SK-N-SH (cell line): ENCODE measurements at regions not wholly inside any gene's neighbourhood (a gene's known extent, or its start where the extent isn't known, plus 50 kb on each side); places are given as distances from the start of the nearest gene placed in this dataset.

Experiments used
- CTCF ChIA-PET: fragments of 300-600, 350-600 bp; formaldehyde crosslinking; extraction: SDS; loops from one replicate; lab custom pipeline; 2021; lab: Yijun Ruan, JAX
- POLR2A ChIA-PET: fragments of 350-600 bp; sonication (Branson Sonifier 250); formaldehyde crosslinking; extraction: SDS; loops from one replicate; lab custom pipeline; 2020; ENCODE audit warnings: antibody characterized with exemption, inconsistent platforms; lab: Yijun Ruan, JAX
- DNase-seq: peaks from one replicate; pipeline ENCODE4 v3.0.0; 2012
- H2AFZ ChIP-seq: fragments of 200-600 bp; sonication (generic); 2 replicates; pipeline ENCODE4 v1.8.1; 2016; ENCODE audit warnings: antibody characterized with exemption, mild to moderate bottlenecking, low read depth
- H3F3A ChIP-seq: fragments of 200-600 bp; sonication (generic); replicated peaks from 2 replicates; pipeline ENCODE3; 2016; ENCODE audit warnings: antibody characterized with exemption, mild to moderate bottlenecking; ENCODE audit not compliant: insufficient read depth
- H3K27ac ChIP-seq, 2 experiments: fragments of 200-500 bp in 1 of 2; fragments of 200-600 bp in 1 of 2; sonication (Bioruptor generic) in 1 of 2; sonication (generic), shearing (Covaris generic) in 1 of 2; 2 replicates each; pipeline versions ENCODE4 v1.5.1 to v1.6.1; 2014 to 2016; ENCODE audit warnings: low read depth in 2 of 2, inconsistent platforms in 1 of 2, low read length in 1 of 2, mild to moderate bottlenecking in 1 of 2, mixed read lengths in 1 of 2
- H3K27me3 ChIP-seq: fragments of 200-600 bp; sonication (generic), shearing (Covaris generic); 2 replicates; pipeline ENCODE4 v1.6.1; 2016; ENCODE audit warnings: mixed run types; ENCODE audit not compliant: insufficient read depth
- H3K36me3 ChIP-seq, 2 experiments: fragments of 200-500 bp in 1 of 2; fragments of 200-600 bp in 1 of 2; sonication (Bioruptor generic) in 1 of 2; sonication (generic) in 1 of 2; replicated peaks in 1 of 2; 2 replicates each; pipeline versions ENCODE3 to v1.5.1; 2014 to 2016; ENCODE audit warnings: low read length in 1 of 2, mild to moderate bottlenecking in 1 of 2; ENCODE audit not compliant: insufficient read depth in 2 of 2, control insufficient read depth in 1 of 2
- H3K4me1 ChIP-seq, 2 experiments: fragments of 200-500 bp in 1 of 2; fragments of 200-600 bp in 1 of 2; sonication (Bioruptor generic) in 1 of 2; sonication (generic), shearing (Covaris generic) in 1 of 2; 2 replicates each; pipeline versions ENCODE4 v1.5.1 to v1.6.1; 2014 to 2016; ENCODE audit warnings: low read depth in 1 of 2, low read length in 1 of 2, mixed run types in 1 of 2; ENCODE audit not compliant: insufficient read depth in 2 of 2, control insufficient read depth in 1 of 2
- H3K4me2 ChIP-seq: fragments of 200-600 bp; sonication (generic), shearing (Covaris generic); 2 replicates; pipeline ENCODE4 v1.6.1; 2017; ENCODE audit warnings: mixed run types
- H3K4me3 ChIP-seq, 2 experiments: fragments of 200-500 bp in 1 of 2; fragments of 200-600 bp in 1 of 2; sonication (Bioruptor generic) in 1 of 2; sonication (generic), shearing (Covaris generic) in 1 of 2; 2 replicates each; pipeline versions ENCODE4 v1.5.1 to v1.8.1; 2014 to 2016; ENCODE audit warnings: low read depth in 2 of 2, inconsistent platforms in 1 of 2, low read length in 1 of 2, mild to moderate bottlenecking in 1 of 2, mixed read lengths in 1 of 2, moderate library complexity in 1 of 2
- H3K79me2 ChIP-seq: fragments of 200-600 bp; sonication (generic); 2 replicates; pipeline ENCODE4 v1.8.1; 2017; ENCODE audit warnings: mild to moderate bottlenecking; ENCODE audit not compliant: insufficient read depth
- H3K9ac ChIP-seq: fragments of 200-600 bp; sonication (generic); 2 replicates; pipeline ENCODE4 v1.6.1; 2017; ENCODE audit warnings: mixed run types
- H3K9me2 ChIP-seq: fragments of 200-600 bp; sonication (generic); 2 replicates; pipeline ENCODE4 v1.6.1; 2017; ENCODE audit warnings: mixed run types
- H3K9me3 ChIP-seq: fragments of 200-600 bp; sonication (generic); 2 replicates; pipeline ENCODE4 v1.6.1; 2017; ENCODE audit warnings: mixed run types, mild to moderate bottlenecking, moderate library complexity
- H4K20me1 ChIP-seq: fragments of 200-600 bp; sonication (generic); 2 replicates; pipeline ENCODE4 v1.6.1; 2017; ENCODE audit warnings: mild to moderate bottlenecking, mixed run types; ENCODE audit not compliant: insufficient read depth
- ELF1 ChIP-seq: IDR thresholded peaks from 2 replicates; pipeline ENCODE4 v1.4.0; 2012
- EP300 ChIP-seq, 2 experiments: IDR thresholded peaks; 2 replicates each; pipeline versions ENCODE4 v1.4.0 to v1.6.1; 2012; ENCODE audit warnings: borderline replicate concordance in 1 of 2, low read depth in 1 of 2, low read length in 1 of 2
- FOXJ3 ChIP-seq: sonication (generic); formaldehyde crosslinking; IDR thresholded peaks from 2 replicates; pipeline ENCODE4 v1.5.1; 2020; ENCODE audit warnings: mild to moderate bottlenecking, missing genetic modification reagents
- FOXM1 ChIP-seq: IDR thresholded peaks from 2 replicates; pipeline ENCODE4 v1.4.0; 2012; ENCODE audit warnings: low read depth, mild to moderate bottlenecking
- GATA2 ChIP-seq: sonication (generic); formaldehyde crosslinking; IDR thresholded peaks from 2 replicates; pipeline ENCODE4 v1.5.0; 2020; ENCODE audit warnings: mild to moderate bottlenecking, missing genetic modification reagents
- JUND ChIP-seq: IDR thresholded peaks from 2 replicates; pipeline ENCODE4 v1.4.0; 2012
- MXI1 ChIP-seq: IDR thresholded peaks from 2 replicates; pipeline ENCODE4 v1.6.1; 2012; ENCODE audit warnings: mild to moderate bottlenecking, low read depth, low read length, improper control_type of control experiment
- NFIC ChIP-seq: IDR thresholded peaks from 2 replicates; pipeline ENCODE4 v1.4.0; 2012; ENCODE audit warnings: borderline replicate concordance
- NRF1 ChIP-seq: IDR thresholded peaks from 2 replicates; pipeline ENCODE4 v1.6.1; 2012; ENCODE audit warnings: low read depth, mild to moderate bottlenecking, low read length
- POLR2AphosphoS5 ChIP-seq: IDR thresholded peaks from 2 replicates; pipeline ENCODE4 v1.6.1; 2012; ENCODE audit warnings: low read depth, low read length
- REST ChIP-seq: IDR thresholded peaks from 2 replicates; pipeline ENCODE4 v1.6.1; 2012; ENCODE audit warnings: mild to moderate bottlenecking, low read depth, low read length, moderate library complexity
- TAF1 ChIP-seq: IDR thresholded peaks from 2 replicates; pipeline ENCODE4 v1.6.1; 2012; ENCODE audit warnings: low read depth, mild to moderate bottlenecking, low read length, moderate library complexity, borderline replicate concordance
- TCF12 ChIP-seq: IDR thresholded peaks from 2 replicates; pipeline ENCODE4 v1.4.0; 2012
- USF1 ChIP-seq: IDR thresholded peaks from 2 replicates; pipeline ENCODE4 v1.4.0; 2012; ENCODE audit warnings: low read depth, borderline replicate concordance
- USF2 ChIP-seq: fragments of 150-350 bp; IDR thresholded peaks from 2 replicates; pipeline ENCODE4 v1.6.1; 2017; ENCODE audit warnings: antibody characterized with exemption, low read length, low read depth, borderline replicate concordance
- YY1 ChIP-seq: IDR thresholded peaks from 2 replicates; pipeline ENCODE4 v1.4.0; 2012; ENCODE audit warnings: low read depth, mild to moderate bottlenecking
- ZBTB33 ChIP-seq: IDR thresholded peaks from 2 replicates; pipeline ENCODE4 v1.4.0; 2012; ENCODE audit warnings: low read depth, borderline replicate concordance
- WGBS: methylation state at CpG from one replicate; pipeline ENCODE4 v1.1.6; 2017; ENCODE audit warnings: low lambda C conversion rate; 5-methylcytosine and 5-hydroxymethylcytosine counted together

- no peak for DNase-seq
- ChIA-PET POLR2A (no interaction called here), CTCF (no interaction called here)
These were observed 195.1 kb downstream of the SNX19 start for GRCh38 chr11:130721023-130721681.

More at GRCh38 chr11:130721023-130721681, 195.1 kb downstream of the SNX19 start:
- Histone ChIP-seq H3K9ac (no peak overlapping the region), H3F3A (no peaks in the 10 kb centered on the region), H3K36me3 (no peaks in the 10 kb centered on the region), H3K9me3 (no peaks in the 10 kb centered on the region), H3K79me2 (no peaks in the 10 kb centered on the region), H3K27ac (no peak overlapping the region), H3K4me1 (peaks cover 0 to 3% of the 10 kb centered on the region in 2 experiments; a peak in 1 of 4 replicates), H3K4me3 (no peak overlapping the region), H3K4me2 (no peak overlapping the region), H4K20me1 (no peaks in the 10 kb centered on the region), H3K27me3 (no peaks in the 10 kb centered on the region), H3K9me2 (no peaks in the 10 kb centered on the region), H2AFZ (no peak overlapping the region)
- no peak for TF ChIP-seq ZBTB33
- no peak for TF ChIP-seq USF2
- no peak for TF ChIP-seq FOXJ3 (CRISPR knock-in tag)
- no peak for TF ChIP-seq REST
- no peak for TF ChIP-seq JUND
- no peak for TF ChIP-seq USF1
- no peak for TF ChIP-seq MXI1
- no peak for TF ChIP-seq GATA2 (CRISPR knock-in tag)
- no peak for TF ChIP-seq EP300 (IDR thresholded peaks at IDR 0.05; ENCODE audit: borderline replicate concordance in 1 of 2, low read depth in 1 of 2, low read length in 1 of 2)
- no peak for TF ChIP-seq POLR2AphosphoS5
- no peak for TF ChIP-seq NFIC
- TF ChIP-seq NRF1 = no peak
- no peak for TF ChIP-seq ELF1
- no peak for TF ChIP-seq TCF12
- no peak for TF ChIP-seq TAF1
- TF ChIP-seq FOXM1 = no peak
- TF ChIP-seq YY1 = no peak
- WGBS = 82% methylated on average over 4 of the region's 5 CpGs
